ENCODE measurements at regions not wholly inside any gene's neighbourhood (a gene's known extent, or its start where the extent isn't known, plus 50 kb on each side); places are given as distances from the start of the nearest gene placed in this dataset.
"Not testable (repeated sequence)": the region's sequence is repeated elsewhere in the genome, so short reads cannot be mapped to it uniquely, and the experiment has no call there.

DNA sequence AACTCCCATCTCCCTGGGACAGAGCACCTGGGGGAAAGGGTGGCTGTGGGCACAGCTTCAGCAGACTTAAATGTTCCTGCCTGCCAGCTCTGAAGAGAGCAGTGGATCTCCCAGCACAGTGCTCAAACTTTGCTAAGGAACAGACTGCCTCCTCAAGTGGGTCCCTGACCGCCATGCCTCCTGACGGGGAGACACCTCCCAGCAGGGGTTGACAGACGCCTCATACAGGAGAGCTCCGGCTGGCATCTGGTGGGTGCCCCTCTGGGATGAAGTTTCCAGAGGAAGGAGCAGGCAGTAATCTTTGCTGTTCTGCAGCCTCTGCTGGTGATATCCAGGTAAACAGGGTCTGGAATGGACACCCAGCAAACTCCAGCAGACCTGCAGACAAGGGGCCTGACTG is 206.9 kb upstream of the NUDT10 start:
- TF ChIP-seq, protein P1, sequence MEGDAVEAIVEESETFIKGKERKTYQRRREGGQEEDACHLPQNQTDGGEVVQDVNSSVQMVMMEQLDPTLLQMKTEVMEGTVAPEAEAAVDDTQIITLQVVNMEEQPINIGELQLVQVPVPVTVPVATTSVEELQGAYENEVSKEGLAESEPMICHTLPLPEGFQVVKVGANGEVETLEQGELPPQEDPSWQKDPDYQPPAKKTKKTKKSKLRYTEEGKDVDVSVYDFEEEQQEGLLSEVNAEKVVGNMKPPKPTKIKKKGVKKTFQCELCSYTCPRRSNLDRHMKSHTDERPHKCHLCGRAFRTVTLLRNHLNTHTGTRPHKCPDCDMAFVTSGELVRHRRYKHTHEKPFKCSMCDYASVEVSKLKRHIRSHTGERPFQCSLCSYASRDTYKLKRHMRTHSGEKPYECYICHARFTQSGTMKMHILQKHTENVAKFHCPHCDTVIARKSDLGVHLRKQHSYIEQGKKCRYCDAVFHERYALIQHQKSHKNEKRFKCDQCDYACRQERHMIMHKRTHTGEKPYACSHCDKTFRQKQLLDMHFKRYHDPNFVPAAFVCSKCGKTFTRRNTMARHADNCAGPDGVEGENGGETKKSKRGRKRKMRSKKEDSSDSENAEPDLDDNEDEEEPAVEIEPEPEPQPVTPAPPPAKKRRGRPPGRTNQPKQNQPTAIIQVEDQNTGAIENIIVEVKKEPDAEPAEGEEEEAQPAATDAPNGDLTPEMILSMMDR (IDR thresholded peaks at IDR 0.05 in 2 of 3, conservative IDR thresholded peaks at IDR 0.05 in 1 of 3; ENCODE audit: control insufficient read depth in 2 of 3, extremely low read depth in 1 of 3, insufficient read depth in 1 of 3, low read depth in 3 of 3, low read length in 3 of 3), result not testable (repeated sequence)
- TF ChIP-seq MXI1 (IDR thresholded peaks at IDR 0.05; ENCODE audit: low read depth, low read length); GABPA (IDR thresholded peaks at IDR 0.05; ENCODE audit: low read depth); RAD21 (IDR thresholded peaks at IDR 0.05; ENCODE audit: insufficient read depth, low read depth, low read length); ESRRA (IDR thresholded peaks at IDR 0.05; ENCODE audit: low read length); RCOR1 (conservative IDR thresholded peaks at IDR 0.05; ENCODE audit: low read depth, low read length); SMC3 (IDR thresholded peaks at IDR 0.05; ENCODE audit: borderline replicate concordance, low read length); YY1 (IDR thresholded peaks at IDR 0.05; ENCODE audit: low read depth, low read length); POLR2A (IDR thresholded peaks at IDR 0.05; ENCODE audit: low read depth, low read length); PAX8 (IDR thresholded peaks at IDR 0.05); RFX5 (IDR thresholded peaks at IDR 0.05; ENCODE audit: low read depth, low read length); IKZF2 (IDR thresholded peaks at IDR 0.05): not testable (repeated sequence)
- TF ChIP-seq, protein P2, sequence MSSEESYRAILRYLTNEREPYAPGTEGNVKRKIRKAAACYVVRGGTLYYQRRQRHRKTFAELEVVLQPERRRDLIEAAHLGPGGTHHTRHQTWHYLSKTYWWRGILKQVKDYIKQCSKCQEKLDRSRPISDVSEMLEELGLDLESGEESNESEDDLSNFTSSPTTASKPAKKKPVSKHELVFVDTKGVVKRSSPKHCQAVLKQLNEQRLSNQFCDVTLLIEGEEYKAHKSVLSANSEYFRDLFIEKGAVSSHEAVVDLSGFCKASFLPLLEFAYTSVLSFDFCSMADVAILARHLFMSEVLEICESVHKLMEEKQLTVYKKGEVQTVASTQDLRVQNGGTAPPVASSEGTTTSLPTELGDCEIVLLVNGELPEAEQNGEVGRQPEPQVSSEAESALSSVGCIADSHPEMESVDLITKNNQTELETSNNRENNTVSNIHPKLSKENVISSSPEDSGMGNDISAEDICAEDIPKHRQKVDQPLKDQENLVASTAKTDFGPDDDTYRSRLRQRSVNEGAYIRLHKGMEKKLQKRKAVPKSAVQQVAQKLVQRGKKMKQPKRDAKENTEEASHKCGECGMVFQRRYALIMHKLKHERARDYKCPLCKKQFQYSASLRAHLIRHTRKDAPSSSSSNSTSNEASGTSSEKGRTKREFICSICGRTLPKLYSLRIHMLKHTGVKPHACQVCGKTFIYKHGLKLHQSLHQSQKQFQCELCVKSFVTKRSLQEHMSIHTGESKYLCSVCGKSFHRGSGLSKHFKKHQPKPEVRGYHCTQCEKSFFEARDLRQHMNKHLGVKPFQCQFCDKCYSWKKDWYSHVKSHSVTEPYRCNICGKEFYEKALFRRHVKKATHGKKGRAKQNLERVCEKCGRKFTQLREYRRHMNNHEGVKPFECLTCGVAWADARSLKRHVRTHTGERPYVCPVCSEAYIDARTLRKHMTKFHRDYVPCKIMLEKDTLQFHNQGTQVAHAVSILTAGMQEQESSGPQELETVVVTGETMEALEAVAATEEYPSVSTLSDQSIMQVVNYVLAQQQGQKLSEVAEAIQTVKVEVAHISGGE (CRISPR knock-in tag; IDR thresholded peaks at IDR 0.05), result not testable (repeated sequence)
- TF ChIP-seq, protein P3, sequence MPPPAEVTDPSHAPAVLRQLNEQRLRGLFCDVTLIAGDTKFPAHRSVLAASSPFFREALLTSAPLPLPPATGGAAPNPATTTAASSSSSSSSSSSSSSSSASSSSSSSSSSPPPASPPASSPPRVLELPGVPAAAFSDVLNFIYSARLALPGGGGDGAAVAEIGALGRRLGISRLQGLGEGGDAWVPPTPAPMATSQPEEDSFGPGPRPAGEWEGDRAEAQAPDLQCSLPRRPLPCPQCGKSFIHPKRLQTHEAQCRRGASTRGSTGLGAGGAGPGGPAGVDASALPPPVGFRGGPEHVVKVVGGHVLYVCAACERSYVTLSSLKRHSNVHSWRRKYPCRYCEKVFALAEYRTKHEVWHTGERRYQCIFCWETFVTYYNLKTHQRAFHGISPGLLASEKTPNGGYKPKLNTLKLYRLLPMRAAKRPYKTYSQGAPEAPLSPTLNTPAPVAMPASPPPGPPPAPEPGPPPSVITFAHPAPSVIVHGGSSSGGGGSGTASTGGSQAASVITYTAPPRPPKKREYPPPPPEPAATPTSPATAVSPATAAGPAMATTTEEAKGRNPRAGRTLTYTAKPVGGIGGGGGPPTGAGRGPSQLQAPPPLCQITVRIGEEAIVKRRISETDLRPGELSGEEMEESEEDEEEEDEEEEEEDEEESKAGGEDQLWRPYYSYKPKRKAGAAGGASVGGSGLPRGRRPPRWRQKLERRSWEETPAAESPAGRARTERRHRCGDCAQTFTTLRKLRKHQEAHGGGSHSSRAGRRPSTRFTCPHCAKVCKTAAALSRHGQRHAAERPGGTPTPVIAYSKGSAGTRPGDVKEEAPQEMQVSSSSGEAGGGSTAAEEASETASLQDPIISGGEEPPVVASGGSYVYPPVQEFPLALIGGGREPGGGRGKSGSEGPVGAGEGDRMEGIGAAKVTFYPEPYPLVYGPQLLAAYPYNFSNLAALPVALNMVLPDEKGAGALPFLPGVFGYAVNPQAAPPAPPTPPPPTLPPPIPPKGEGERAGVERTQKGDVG (CRISPR knock-in tag; IDR thresholded peaks at IDR 0.05), result not testable (repeated sequence)

Data from GM12878 (cell line).